ENCODE measurements at regions not wholly inside any gene's neighbourhood (a gene's known extent, or its start where the extent isn't known, plus 50 kb on each side); places are given as distances from the start of the nearest gene placed in this dataset.

DNA sequence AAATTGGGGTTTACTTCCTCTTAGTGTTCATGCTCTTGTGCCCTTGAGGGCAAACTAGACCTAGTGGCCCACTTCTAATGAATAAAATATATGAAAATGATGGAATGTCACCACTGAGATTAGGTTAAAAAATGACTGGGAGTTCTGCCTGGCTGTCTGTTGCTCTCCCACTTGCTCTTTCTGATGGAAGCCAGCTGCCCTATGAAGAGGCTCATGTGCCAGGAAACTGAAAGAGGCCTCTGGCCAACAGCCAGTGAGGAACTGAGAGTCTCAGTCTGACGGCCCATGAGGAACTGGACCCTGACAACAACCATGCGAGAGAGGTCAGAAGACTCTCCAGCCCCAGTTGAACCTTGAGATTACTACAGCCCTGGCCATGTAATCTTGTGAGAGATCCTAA, 107.1 kb upstream of the FHIT start:
- peak overlapping the region in 1 of 4 donors; percentile 39 for H3K27ac ChIP-seq
- intact Hi-C loops (cut with DNase I; ENCODE audit: low total_unique reads) (no loop called here), in situ Hi-C loops (cut with MboI; ENCODE audit: low pct_ligation_motif_present in 1 of 4, low pct_unique_long_range_greater_than_20kb in 1 of 4, low sequenced_read_pairs in 3 of 4) (no loop called here)
- no peak overlapping the region for H3K4me3 ChIP-seq
- no peaks in the 10 kb centered on the region for H3K36me3 ChIP-seq
- H3K27me3 ChIP-seq = no peaks in the 10 kb centered on the region
- peaks cover 0 to 21% (median 3%) of the 10 kb centered on the region in 4 donors for H3K4me1 ChIP-seq
- DNase-seq = peak; percentile 74
- peak; percentile 56 to 79 (median 63) for TF ChIP-seq POLR2AphosphoS5 (IDR thresholded peaks at IDR 0.05)
- no peak for TF ChIP-seq POLR2A (IDR thresholded peaks at IDR 0.05)
- no peaks in the 10 kb centered on the region for H3K9me3 ChIP-seq
- 11 to 26% methylated on average over 1 to 2 of the region's 2 CpGs for WGBS, 2 donors (ENCODE audit: low coverage in 1 of 2)

DNA sequence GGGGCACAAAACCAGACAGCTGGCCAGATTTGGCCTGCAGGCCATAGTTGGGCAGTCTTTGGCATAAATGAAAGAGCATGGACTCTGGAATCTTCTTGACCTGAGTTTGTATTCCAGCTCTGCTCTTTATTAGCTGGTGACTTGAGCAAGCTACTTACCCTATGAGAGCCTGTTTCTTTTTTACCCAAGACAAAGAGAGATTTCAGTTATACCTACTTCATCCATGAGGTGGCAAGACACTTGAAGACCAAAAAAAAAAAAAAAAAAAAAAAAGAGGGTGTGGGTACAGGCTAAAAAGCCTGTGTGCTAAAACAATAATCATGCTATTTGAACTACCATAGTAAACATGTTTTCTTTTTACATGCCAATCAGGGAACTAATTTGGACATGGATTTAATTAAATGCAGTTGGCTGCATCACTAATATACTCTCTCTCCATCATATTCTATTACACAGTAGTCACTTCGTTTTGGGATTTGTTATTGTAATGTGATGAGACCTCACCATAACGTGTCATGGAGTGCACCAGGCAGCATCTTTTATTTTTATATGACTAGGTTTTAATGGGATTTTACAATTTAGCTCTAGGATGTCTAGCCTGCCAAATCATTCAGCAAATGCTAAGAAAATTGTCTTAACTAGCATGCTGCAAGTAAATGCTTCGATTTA, 109.2 kb upstream of the FHIT start:
- in situ Hi-C loops (cut with MboI; ENCODE audit: low pct_ligation_motif_present in 1 of 4, low pct_unique_long_range_greater_than_20kb in 1 of 4, low sequenced_read_pairs in 3 of 4) (no loop called here), intact Hi-C loops (cut with DNase I; ENCODE audit: low total_unique reads) (no loop called here)
- H3K4me3 ChIP-seq = no peak overlapping the region
- TF ChIP-seq, protein P1, sequence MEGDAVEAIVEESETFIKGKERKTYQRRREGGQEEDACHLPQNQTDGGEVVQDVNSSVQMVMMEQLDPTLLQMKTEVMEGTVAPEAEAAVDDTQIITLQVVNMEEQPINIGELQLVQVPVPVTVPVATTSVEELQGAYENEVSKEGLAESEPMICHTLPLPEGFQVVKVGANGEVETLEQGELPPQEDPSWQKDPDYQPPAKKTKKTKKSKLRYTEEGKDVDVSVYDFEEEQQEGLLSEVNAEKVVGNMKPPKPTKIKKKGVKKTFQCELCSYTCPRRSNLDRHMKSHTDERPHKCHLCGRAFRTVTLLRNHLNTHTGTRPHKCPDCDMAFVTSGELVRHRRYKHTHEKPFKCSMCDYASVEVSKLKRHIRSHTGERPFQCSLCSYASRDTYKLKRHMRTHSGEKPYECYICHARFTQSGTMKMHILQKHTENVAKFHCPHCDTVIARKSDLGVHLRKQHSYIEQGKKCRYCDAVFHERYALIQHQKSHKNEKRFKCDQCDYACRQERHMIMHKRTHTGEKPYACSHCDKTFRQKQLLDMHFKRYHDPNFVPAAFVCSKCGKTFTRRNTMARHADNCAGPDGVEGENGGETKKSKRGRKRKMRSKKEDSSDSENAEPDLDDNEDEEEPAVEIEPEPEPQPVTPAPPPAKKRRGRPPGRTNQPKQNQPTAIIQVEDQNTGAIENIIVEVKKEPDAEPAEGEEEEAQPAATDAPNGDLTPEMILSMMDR (IDR thresholded peaks at IDR 0.05) = no peak
- TF ChIP-seq POLR2A (IDR thresholded peaks at IDR 0.05) (no peak), POLR2AphosphoS5 (IDR thresholded peaks at IDR 0.05) (no peak), EP300 (IDR thresholded peaks at IDR 0.05; ENCODE audit: low read depth) (no peak)
- H3K27ac ChIP-seq = no peak overlapping the region
- H3K4me1 ChIP-seq = peaks cover 0 to 21% (median 3%) of the 10 kb centered on the region in 4 donors
- no peaks in the 10 kb centered on the region for H3K9me3 ChIP-seq
- DNase-seq = no peak
- no peaks in the 10 kb centered on the region for H3K36me3 ChIP-seq
- 65 to 67% methylated on average over 3 of the region's 3 CpGs for WGBS, 2 donors (ENCODE audit: low coverage in 1 of 2)
- H3K27me3 ChIP-seq = no peaks in the 10 kb centered on the region

DNA sequence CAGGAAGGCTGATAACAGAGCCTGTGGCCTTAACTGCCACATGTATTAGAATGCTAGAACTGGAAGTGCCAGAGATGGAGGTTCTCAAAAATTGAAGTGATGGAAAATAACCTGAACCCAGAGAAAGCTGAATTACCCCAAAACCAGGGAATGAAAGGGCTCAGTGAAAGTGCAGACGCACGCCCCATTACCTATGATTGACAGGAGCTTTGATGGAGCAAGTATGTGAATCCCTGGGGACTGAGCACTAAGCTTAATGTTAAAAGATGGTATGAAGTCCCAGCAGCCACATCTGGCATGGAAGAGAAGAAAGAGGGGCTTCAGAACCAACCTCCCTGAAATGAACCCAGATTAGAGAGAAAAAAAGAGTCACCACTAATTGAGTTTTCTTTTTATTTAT, 118.4 kb upstream of the FHIT start:
- no peaks in the 10 kb centered on the region for H3K9me3 ChIP-seq
- DNase-seq = no peak
- TF ChIP-seq, protein P1 (IDR thresholded peaks at IDR 0.05) = no peak
- no peak for TF ChIP-seq EP300 (IDR thresholded peaks at IDR 0.05; ENCODE audit: low read depth)
- no peak for TF ChIP-seq POLR2A (IDR thresholded peaks at IDR 0.05)
- TF ChIP-seq POLR2AphosphoS5 (IDR thresholded peaks at IDR 0.05) = no peak
- no peaks in the 10 kb centered on the region for H3K4me1 ChIP-seq
- intact Hi-C loops (cut with DNase I; ENCODE audit: low total_unique reads) (no loop called here), in situ Hi-C loops (cut with MboI; ENCODE audit: low pct_ligation_motif_present in 1 of 4, low pct_unique_long_range_greater_than_20kb in 1 of 4, low sequenced_read_pairs in 3 of 4) (no loop called here)
- H3K27me3 ChIP-seq = no peaks in the 10 kb centered on the region
- H3K27ac ChIP-seq = no peak overlapping the region
- no peaks in the 10 kb centered on the region for H3K36me3 ChIP-seq
- 89 to 100% methylated on average over 2 of the region's 2 CpGs for WGBS, 2 donors (ENCODE audit: low coverage in 1 of 2)
- H3K4me3 ChIP-seq = no peak overlapping the region

DNA sequence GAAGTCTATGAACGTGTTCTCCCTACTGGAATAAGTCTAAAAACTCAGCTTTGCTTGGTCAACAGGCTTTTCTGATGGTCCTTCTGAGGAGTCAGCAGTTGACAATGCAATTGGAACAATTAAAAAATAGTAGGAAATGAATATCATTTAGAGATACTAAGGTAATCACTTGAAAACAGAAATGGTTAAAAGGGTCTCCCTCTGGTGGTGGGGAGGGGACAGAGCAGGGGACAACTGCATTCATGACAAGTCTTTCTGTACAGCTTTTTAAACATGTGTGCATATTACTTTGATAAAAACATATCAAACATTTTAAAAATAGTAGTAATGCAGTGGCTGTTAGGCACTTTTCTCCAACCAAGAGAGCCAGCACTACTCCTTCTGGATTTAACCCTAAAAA, 119.9 kb upstream of the FHIT start:
- intact Hi-C loops (cut with DNase I; ENCODE audit: low total_unique reads) (no loop called here), in situ Hi-C loops (cut with MboI; ENCODE audit: low pct_ligation_motif_present in 1 of 4, low pct_unique_long_range_greater_than_20kb in 1 of 4, low sequenced_read_pairs in 3 of 4) (no loop called here)
- DNase-seq = no peak
- Histone ChIP-seq H3K27me3 (no peaks in the 10 kb centered on the region), H3K27ac (no peak overlapping the region), H3K9me3 (no peaks in the 10 kb centered on the region), H3K4me1 (no peaks in the 10 kb centered on the region), H3K36me3 (no peaks in the 10 kb centered on the region), H3K4me3 (no peak overlapping the region)
- TF ChIP-seq POLR2AphosphoS5 (IDR thresholded peaks at IDR 0.05) (no peak), EP300 (IDR thresholded peaks at IDR 0.05; ENCODE audit: low read depth) (no peak), POLR2A (IDR thresholded peaks at IDR 0.05) (no peak)
- TF ChIP-seq, protein P1 (IDR thresholded peaks at IDR 0.05) = peak in 2 of 5 experiments; percentile 22 to 28
- 82 to 91% methylated on average over 1 of the region's 1 CpG for WGBS, 2 donors (ENCODE audit: low coverage in 1 of 2)

DNA sequence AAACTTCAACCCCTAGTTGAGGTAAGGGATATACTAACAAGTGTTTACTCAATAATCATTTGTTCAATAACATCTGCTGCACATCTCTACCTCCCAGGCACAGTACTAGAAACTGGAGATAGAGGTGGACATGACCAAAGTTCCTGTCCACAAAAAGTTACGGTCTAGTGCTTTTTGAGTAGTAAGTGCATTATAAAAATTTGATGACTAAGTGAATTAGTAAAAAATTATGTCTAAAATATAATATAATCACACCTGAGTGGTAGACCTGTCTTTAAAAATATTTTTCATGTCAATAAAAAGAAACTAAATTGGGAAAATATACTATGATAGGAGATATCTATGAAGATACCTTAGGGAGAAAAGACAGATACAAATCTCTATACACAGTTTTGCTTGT, 121.5 kb upstream of the FHIT start:
- DNase-seq = no peak
- intact Hi-C loops (cut with DNase I; ENCODE audit: low total_unique reads) = no loop called here
- TF ChIP-seq EP300 (IDR thresholded peaks at IDR 0.05; ENCODE audit: low read depth) = no peak
- TF ChIP-seq, protein P1 (IDR thresholded peaks at IDR 0.05) = no peak
- TF ChIP-seq POLR2AphosphoS5 (IDR thresholded peaks at IDR 0.05) = no peak
- TF ChIP-seq POLR2A (IDR thresholded peaks at IDR 0.05) = no peak
- H3K4me3 ChIP-seq = no peak overlapping the region
- H3K4me1 ChIP-seq = no peaks in the 10 kb centered on the region
- in situ Hi-C loops (cut with MboI; ENCODE audit: low pct_ligation_motif_present in 1 of 4, low pct_unique_long_range_greater_than_20kb in 1 of 4, low sequenced_read_pairs in 3 of 4) = no loop called here
- H3K36me3 ChIP-seq = no peaks in the 10 kb centered on the region
- no peaks in the 10 kb centered on the region for H3K9me3 ChIP-seq
- H3K27ac ChIP-seq = no peak overlapping the region
- H3K27me3 ChIP-seq = no peaks in the 10 kb centered on the region
- 95 to 100% methylated on average over 1 of the region's 1 CpG for WGBS, 2 donors (ENCODE audit: low coverage in 1 of 2)

All from transverse colon (tissue), 4 donors.